Body of pancreas (tissue), 4 donors: ENCODE measurements at regions not wholly inside any gene's neighbourhood (a gene's known extent, or its start where the extent isn't known, plus 50 kb on each side); places are given as distances from the start of the nearest gene placed in this dataset.

Source experiments
- POLR2A ChIP-seq, 3 donors: fragments of 450-650 bp; IDR thresholded peaks; one replicate each; pipeline ENCODE4 v1.6.1; 2016; ENCODE audit warnings: antibody characterized with exemption in 3 of 3, mild to moderate bottlenecking in 2 of 3
- TF ChIP-seq, protein P1 (sequence below), 7 experiments: fragments of 450-650 bp in 4 of 7; fragments of 200-600 bp in 3 of 7; sonication (generic) in 3 of 7; IDR thresholded peaks; one replicate each; pipeline ENCODE4 v1.5.1; 2016 to 2019; ENCODE audit warnings: antibody characterized with exemption in 7 of 7

DNA sequence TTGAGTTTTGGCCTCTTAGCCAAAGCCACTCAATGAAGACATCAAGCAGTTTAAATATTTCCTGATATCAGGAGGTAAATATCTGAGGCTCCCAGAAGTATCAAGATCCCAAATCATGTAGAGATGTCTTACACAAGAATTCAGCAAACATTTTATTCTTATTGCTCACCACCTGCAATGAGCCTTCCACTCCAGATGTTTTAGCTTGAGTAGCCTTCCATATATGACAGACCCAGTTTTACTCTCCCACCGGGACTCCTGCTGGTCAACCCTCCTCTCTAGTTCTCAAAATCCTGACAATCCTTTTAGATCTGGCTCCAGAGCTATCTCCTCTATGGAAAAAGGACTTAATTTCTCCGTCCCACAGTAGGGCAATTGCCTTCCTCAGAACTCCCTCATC lies 404.4 kb downstream of the KCNA4 start:
- TF ChIP-seq, protein P1, sequence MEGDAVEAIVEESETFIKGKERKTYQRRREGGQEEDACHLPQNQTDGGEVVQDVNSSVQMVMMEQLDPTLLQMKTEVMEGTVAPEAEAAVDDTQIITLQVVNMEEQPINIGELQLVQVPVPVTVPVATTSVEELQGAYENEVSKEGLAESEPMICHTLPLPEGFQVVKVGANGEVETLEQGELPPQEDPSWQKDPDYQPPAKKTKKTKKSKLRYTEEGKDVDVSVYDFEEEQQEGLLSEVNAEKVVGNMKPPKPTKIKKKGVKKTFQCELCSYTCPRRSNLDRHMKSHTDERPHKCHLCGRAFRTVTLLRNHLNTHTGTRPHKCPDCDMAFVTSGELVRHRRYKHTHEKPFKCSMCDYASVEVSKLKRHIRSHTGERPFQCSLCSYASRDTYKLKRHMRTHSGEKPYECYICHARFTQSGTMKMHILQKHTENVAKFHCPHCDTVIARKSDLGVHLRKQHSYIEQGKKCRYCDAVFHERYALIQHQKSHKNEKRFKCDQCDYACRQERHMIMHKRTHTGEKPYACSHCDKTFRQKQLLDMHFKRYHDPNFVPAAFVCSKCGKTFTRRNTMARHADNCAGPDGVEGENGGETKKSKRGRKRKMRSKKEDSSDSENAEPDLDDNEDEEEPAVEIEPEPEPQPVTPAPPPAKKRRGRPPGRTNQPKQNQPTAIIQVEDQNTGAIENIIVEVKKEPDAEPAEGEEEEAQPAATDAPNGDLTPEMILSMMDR (IDR thresholded peaks at IDR 0.05) = no peak
- TF ChIP-seq POLR2A (IDR thresholded peaks at IDR 0.05) = no peak
